ENCODE measurements at regions not wholly inside any gene's neighbourhood (a gene's known extent, or its start where the extent isn't known, plus 50 kb on each side); places are given as distances from the start of the nearest gene placed in this dataset.

- no peak for TF ChIP-seq POLR2A (IDR thresholded peaks at IDR 0.05; ENCODE audit: low read depth, low read length)
- TF ChIP-seq TAF1 (IDR thresholded peaks at IDR 0.05; ENCODE audit: low read depth, low read length) = no peak
- no peak for TF ChIP-seq POLR2AphosphoS5 (IDR thresholded peaks at IDR 0.05; ENCODE audit: low read depth, low read length)
- no peak for TF ChIP-seq SPI1 (IDR thresholded peaks at IDR 0.05; ENCODE audit: low read depth, low read length)
- TF ChIP-seq POU2F2 (IDR thresholded peaks at IDR 0.05; ENCODE audit: low read depth, low read length) = no peak
- TF ChIP-seq PAX5 (IDR thresholded peaks at IDR 0.05; ENCODE audit: insufficient read depth, low read length, severe bottlenecking) = no peak
These were observed 327.5 kb downstream of the ETS1 start for GRCh38 chr11:128259816-128260215.

Data from GM12891 (cell line).